Inflammatory macrophage treated with lipopolysaccharide for 1 hour (primary cell): ENCODE measurements at regions not wholly inside any gene's neighbourhood (a gene's known extent, or its start where the extent isn't known, plus 50 kb on each side); places are given as distances from the start of the nearest gene placed in this dataset.

Experiments
- DNase-seq, 2 donors: peaks; one replicate each; pipeline ENCODE4 v3.0.0-alpha.2; 2020 to 2022

- no peak for DNase-seq
These were observed 267.0 kb downstream of the DACT1 start for GRCh38 chr14:58904776-58905175.

- DNase-seq: no peak
These were observed 270.0 kb downstream of the DACT1 start for GRCh38 chr14:58907803-58908202.

GRCh38 chr14:58912287-58912686, 274.5 kb downstream of the DACT1 start:
- no peak for DNase-seq

- DNase-seq: no peak
These were observed 275.2 kb downstream of the DACT1 start for GRCh38 chr14:58912799-58913432.

- no peak for DNase-seq
These were observed 274.1 kb upstream of the DAAM1 start for GRCh38 chr14:58914279-58914855.

- DNase-seq: no peak
These were observed 272.8 kb upstream of the DAAM1 start for GRCh38 chr14:58915646-58916045.

- DNase-seq: no peak
These were observed 270.3 kb upstream of the DAAM1 start for GRCh38 chr14:58918066-58918738.

- no peak for DNase-seq
These were observed 269.2 kb upstream of the DAAM1 start for GRCh38 chr14:58919217-58919616.

- DNase-seq: no peak
These were observed 268.2 kb upstream of the DAAM1 start for GRCh38 chr14:58920230-58920629.

GRCh38 chr14:58922201-58922940, 266.1 kb upstream of the DAAM1 start:
- DNase-seq: peak in 1 of 2 donors; percentile 0

GRCh38 chr14:58923751-58924405, 264.6 kb upstream of the DAAM1 start:
- no peak for DNase-seq

GRCh38 chr14:58941629-58942028, 246.8 kb upstream of the DAAM1 start:
- DNase-seq: no peak

- DNase-seq: no peak
These were observed 246.0 kb upstream of the DAAM1 start for GRCh38 chr14:58942516-58942915.

GRCh38 chr14:58944343-58944967, 244.0 kb upstream of the DAAM1 start:
- DNase-seq: no peak

GRCh38 chr14:58944968-58945356, 243.5 kb upstream of the DAAM1 start:
- DNase-seq: no peak

GRCh38 chr14:58946431-58946830, 242.0 kb upstream of the DAAM1 start:
- DNase-seq: no peak

- no peak for DNase-seq
These were observed 241.3 kb upstream of the DAAM1 start for GRCh38 chr14:58947156-58947555.

GRCh38 chr14:58947814-58948445, 240.5 kb upstream of the DAAM1 start:
- no peak for DNase-seq

- DNase-seq: no peak
These were observed 237.9 kb upstream of the DAAM1 start for GRCh38 chr14:58950555-58950954.

GRCh38 chr14:58951143-58951542, 237.3 kb upstream of the DAAM1 start:
- DNase-seq: no peak

GRCh38 chr14:58954052-58954451, 234.4 kb upstream of the DAAM1 start:
- no peak for DNase-seq
